HG03039 (cell line): ENCODE measurements at regions not wholly inside any gene's neighbourhood (a gene's known extent, or its start where the extent isn't known, plus 50 kb on each side); places are given as distances from the start of the nearest gene placed in this dataset.

Experiments used
- ATAC-seq: cut with Tn5 transposase; IDR thresholded peaks from one replicate; pipeline ENCODE4 v1.9.1; 2021; ENCODE audit warnings: mild to moderate bottlenecking, moderate library complexity; ENCODE audit not compliant: unreplicated experiment

DNA sequence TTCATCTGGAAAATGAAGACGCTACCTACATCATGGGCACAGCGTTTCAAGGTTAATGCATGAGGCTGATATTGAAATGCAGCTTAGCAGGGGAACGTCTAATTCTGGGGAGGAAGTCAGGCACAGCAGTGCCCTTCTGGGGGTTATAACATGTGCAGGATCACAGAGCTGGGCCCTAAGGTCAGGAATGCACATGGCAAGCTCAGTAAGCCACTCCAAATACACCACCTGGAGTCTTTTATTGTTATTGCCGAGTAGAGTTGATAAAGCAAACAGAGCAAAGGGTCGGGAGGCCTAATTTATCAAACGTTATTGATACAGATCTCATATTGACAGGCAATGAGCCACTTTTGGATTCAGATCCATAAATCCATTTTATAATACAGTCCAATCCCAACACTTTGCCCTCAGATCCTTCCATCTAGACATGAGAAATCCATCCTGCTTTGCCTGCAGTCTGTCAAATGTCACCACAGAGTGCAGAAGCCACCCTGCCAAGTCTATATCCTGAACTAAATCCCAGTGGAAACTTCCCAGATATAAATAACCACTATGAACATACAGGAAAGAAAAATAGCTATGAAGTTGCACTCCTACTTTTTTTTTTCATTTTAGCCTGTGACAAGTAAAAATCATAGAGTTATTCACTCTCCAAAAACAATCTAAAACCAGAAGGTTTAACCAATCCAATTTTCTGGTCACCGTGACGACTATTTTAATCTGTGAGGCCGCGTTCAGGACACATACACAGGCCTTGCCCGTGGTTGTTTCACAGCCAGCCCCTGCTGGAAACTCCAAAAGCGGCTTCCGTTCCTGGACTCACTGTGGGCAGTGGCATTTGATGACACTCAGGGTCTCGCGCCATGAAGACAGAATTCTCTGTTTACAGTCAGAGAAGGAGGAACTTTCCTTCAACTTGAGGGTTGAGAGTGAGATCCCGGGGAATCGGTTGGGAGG, 335.4 kb downstream of the DHX15 start:
- ATAC-seq = no peak

- no peak for ATAC-seq
These were observed 338.9 kb downstream of the DHX15 start for GRCh38 chr4:24245491-24245820.

- ATAC-seq = no peak
These were observed 339.5 kb downstream of the DHX15 start for GRCh38 chr4:24244663-24245490.

GRCh38 chr4:24243641-24244040, 340.7 kb downstream of the DHX15 start:
- no peak for ATAC-seq

DNA sequence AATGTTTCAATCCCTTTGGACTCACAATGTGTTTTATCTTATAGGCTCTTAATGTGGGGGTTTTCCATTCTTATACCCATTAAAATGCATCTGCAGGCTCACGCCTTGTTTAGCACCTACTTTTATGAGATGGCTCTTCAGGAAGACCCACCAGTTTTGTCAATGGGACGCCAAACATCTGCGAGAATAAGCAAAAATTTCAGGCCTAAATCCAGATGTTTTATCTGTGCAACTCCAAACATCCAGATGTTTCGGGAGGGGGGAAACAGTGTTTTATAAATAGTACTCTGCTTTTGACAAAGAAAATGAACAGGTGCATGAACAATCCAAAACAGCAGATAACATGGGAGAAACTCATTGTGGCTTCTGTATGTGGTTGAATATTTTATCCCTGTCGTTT, 342.8 kb downstream of the DHX15 start:
- ATAC-seq = no peak

- no peak for ATAC-seq
These were observed 343.7 kb downstream of the DHX15 start for GRCh38 chr4:24240655-24241054.

- ATAC-seq = no peak
These were observed 346.6 kb downstream of the DHX15 start for GRCh38 chr4:24237709-24238108.

DNA sequence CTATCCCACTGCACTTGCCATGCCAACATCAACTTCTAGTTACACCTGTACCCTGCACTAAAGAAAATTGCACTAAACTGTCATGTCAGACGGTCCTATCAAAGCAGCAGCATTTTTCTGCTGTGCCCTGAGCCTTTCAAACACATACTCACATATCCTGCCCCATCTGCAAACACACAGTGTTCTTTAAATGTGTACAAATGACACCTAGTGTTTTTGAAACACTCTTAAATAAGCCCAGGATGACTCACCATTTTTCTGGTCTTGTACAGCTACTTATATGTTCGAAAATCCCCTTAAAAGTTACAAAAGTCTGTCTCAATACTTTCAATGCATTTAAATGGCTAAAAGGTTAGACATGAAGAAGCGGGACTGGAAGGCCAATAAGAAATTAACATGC, 346.7 kb upstream of the PPARGC1A start:
- ATAC-seq = no peak

- no peak for ATAC-seq
These were observed 346.3 kb upstream of the PPARGC1A start for GRCh38 chr4:24236120-24236519.

DNA sequence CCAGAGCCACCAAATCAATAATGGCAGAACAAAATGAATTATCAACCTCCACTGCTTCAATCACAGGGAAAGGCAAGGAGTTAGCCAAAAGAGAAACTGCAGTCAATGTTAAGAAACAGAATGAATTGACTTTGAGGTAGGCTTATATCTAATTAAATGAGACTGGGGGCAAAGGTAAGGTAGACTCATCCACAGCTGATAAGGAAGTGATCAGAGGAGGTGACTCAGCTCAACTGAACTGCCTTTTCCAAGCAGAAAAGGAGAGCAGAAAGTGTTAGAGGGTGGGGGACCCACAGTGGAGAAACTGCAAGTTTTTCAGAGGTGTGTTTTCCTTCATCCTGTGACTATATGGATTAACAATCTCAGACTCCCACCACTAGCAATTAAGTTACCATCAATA, 345.8 kb upstream of the PPARGC1A start:
- no peak for ATAC-seq

DNA sequence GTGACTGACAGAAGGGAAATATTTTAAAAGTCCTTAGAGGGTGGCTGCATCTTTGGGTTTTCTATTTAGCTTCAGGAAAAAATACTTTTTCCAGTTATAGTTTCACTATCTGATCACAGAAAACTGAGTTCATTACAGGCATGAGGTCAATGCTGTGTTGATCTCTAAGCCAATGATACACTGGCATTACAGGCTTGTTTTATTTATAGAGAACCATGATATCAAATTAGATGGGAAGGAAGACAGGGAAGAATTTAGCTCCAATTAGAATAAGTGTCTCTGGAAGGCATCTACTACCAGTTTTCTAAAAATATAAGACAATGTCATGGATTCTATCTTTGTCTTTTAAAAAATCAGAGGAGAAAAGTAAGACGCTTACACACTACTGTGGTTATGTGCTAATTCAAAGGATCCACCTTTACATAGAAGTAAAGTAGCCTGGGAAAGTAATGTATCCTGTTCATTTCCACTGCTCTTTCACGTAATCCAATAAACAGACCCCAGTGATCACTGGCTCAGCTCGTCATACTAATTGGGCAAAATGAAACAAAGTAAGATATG, 344.5 kb upstream of the PPARGC1A start:
- no peak for ATAC-seq

DNA sequence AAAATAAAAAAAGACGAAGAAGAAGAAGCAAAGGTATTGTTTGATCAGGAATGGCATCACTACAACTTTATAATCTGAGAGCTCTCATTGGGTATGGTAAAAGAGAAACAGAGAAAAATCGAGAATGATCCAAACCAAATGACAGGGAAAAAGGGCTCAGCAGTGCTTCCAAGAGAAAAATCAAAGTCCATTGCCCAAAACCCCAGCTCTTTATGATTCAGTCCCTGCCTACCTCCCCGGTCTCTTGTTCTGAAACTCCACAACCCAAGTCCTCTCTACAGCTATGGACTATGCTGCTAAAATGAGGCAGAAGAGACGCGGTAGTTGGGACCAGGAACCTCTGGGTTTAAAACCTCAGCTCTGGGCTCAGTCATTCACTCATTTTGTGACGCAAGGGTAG, 341.1 kb upstream of the PPARGC1A start:
- no peak for ATAC-seq

DNA sequence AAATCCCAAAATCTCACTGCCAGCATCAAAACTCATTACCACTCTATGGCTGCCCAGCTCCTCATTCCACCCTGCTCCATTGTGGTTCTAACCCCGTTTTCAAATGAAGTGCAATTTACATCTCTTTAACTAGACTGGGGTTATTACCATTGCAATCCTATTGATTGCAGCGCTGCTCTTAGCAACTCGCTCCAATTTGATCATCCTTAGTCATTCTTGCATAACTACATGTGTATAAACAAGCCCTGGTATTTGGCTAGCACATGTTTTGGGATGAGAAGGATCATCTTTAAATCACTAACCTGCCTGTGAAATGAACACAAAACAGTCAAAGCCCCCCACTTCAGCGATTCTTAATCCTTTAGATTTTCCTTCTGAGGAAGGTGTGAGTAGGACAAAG, 340.1 kb upstream of the PPARGC1A start:
- ATAC-seq = no peak

GRCh38 chr4:24228692-24229091, 338.8 kb upstream of the PPARGC1A start:
- ATAC-seq = no peak

DNA sequence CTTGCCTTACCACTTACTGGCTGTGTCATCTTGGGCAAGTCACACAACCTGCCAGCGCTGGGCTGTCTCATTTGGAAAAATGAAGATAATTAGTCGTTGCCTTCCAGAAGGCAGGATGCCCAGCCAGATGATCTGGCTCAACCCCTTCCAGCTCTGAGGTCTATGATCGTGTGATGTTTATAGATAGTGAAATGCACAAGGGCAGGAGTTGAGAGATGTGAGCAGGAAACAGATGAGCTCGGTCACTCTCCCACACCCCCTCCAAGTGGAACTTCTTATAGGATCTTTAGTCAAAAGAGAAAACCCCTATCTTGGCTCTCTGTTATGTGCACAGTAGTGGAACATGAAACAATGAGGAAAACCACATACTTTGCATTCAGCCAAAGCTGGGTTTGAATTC, 336.8 kb upstream of the PPARGC1A start:
- ATAC-seq = no peak

GRCh38 chr4:24226023-24226422, 336.2 kb upstream of the PPARGC1A start:
- no peak for ATAC-seq

GRCh38 chr4:24224446-24224845, 334.6 kb upstream of the PPARGC1A start:
- ATAC-seq = no peak

DNA sequence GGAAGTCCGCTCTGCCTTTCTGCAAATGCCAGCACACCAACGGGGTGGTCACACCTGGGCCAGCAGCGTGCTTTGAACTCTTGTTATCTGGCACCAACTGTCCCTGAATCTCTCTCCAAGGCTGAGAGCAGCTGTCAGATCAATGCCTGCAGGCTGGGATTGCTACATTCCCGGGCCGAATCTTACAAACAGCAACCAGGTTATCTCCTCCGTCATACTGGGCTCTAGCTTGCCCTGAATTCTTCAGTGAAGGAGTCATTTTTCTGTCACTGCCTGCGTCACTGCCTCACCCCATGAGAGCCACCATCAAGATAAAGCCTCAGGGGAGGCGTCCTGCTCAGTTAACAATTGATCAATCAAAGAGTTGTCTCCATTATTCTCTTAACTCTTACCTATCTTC, 329.4 kb upstream of the PPARGC1A start:
- ATAC-seq = no peak

DNA sequence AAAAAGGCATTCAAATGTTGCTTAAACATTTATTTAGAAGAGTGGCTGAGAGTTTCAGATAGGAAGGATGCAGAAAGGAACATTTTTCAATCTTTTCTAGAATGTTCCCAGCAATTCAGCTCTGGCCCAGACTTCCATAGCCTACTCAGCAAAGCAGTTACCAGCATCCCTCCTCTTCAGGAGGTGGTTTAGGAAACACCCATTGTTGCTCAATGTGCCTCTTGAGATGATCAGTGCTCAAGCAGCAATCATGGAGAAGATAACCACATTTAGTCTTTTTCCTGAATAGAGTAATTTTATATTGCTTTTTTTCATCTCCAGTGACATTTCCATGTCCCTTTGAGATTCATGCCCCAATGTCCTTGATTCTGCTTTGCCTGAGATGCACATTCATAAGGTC, 328.7 kb upstream of the PPARGC1A start:
- ATAC-seq = no peak

- ATAC-seq = no peak
These were observed 324.9 kb upstream of the PPARGC1A start for GRCh38 chr4:24214796-24215195.

DNA sequence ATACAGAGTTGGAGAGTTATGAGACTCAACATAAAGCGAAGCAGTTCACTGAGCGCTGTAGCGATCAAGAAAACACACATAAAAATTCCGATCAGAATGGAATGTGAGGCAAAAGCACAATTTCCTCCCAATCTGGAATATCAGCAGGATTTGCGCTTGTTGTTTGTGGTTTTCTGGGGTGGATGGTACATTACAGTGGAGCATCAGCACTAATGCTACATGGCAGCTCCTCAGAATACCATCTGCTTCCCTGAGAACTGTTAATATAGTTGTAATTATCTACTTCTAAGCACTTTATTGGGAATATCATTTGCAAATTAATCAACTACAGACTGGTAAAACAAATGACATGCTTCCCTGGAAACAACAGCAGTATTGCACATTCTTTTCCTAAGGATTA, 324.1 kb upstream of the PPARGC1A start:
- no peak for ATAC-seq

GRCh38 chr4:24212642-24213041, 322.8 kb upstream of the PPARGC1A start:
- no peak for ATAC-seq
